ENCODE measurements at regions not wholly inside any gene's neighbourhood (a gene's known extent, or its start where the extent isn't known, plus 50 kb on each side); places are given as distances from the start of the nearest gene placed in this dataset.

GRCh38 chr6:4651831-4652467 lies 124.3 kb upstream of the CDYL start:
- Histone ChIP-seq H3K9ac (ENCODE audit: low read depth, low read length) (no peak overlapping the region), H3K9me3 (ENCODE audit: insufficient read depth, low read depth, low read length) (peaks cover 10% of the 10 kb centered on the region; the same call in 1 of the 2 replicates), H3K36me3 (ENCODE audit: insufficient read depth, low read length) (no peaks in the 10 kb centered on the region), H3K4me3 (ENCODE audit: low read length) (no peak overlapping the region), H3K27me3 (ENCODE audit: insufficient read depth, low read length) (no peaks in the 10 kb centered on the region), H3K27ac (ENCODE audit: low read depth, low read length) (no peak overlapping the region), H3K4me1 (ENCODE audit: insufficient read depth, low read length) (peaks cover 31% of the 10 kb centered on the region)
- 100% methylated on average over 1 of the region's 1 CpG for WGBS

DNA sequence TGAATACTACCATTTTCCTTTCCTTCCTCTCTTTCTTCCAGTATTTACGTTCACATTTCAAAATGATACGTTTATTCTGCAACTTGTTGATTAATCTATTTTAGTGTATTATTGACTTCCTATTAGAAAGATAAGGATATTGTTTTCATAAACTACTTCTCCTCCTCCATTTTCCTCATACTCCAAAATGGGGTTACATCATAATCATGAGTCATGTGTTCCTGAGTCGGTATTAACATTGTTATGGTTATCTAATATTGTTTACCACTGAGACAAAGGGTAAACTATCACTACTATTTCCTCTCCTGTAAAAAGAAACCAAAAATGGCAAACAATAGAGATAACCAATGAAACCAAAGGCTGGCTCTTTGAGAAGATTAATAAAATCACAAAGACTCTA lies 126.5 kb upstream of the CDYL start:
- Histone ChIP-seq H3K36me3 (ENCODE audit: insufficient read depth, low read length) (no peaks in the 10 kb centered on the region), H3K4me3 (ENCODE audit: low read length) (no peak overlapping the region), H3K27ac (ENCODE audit: low read depth, low read length) (no peak overlapping the region), H3K27me3 (ENCODE audit: insufficient read depth, low read length) (no peaks in the 10 kb centered on the region), H3K9ac (ENCODE audit: low read depth, low read length) (no peak overlapping the region), H3K4me1 (ENCODE audit: insufficient read depth, low read length) (peaks cover 17% of the 10 kb centered on the region), H3K9me3 (ENCODE audit: insufficient read depth, low read depth, low read length) (peaks cover 10% of the 10 kb centered on the region; the same call in 1 of the 2 replicates)
- 83% methylated on average over 1 of the region's 3 CpGs for WGBS

DNA sequence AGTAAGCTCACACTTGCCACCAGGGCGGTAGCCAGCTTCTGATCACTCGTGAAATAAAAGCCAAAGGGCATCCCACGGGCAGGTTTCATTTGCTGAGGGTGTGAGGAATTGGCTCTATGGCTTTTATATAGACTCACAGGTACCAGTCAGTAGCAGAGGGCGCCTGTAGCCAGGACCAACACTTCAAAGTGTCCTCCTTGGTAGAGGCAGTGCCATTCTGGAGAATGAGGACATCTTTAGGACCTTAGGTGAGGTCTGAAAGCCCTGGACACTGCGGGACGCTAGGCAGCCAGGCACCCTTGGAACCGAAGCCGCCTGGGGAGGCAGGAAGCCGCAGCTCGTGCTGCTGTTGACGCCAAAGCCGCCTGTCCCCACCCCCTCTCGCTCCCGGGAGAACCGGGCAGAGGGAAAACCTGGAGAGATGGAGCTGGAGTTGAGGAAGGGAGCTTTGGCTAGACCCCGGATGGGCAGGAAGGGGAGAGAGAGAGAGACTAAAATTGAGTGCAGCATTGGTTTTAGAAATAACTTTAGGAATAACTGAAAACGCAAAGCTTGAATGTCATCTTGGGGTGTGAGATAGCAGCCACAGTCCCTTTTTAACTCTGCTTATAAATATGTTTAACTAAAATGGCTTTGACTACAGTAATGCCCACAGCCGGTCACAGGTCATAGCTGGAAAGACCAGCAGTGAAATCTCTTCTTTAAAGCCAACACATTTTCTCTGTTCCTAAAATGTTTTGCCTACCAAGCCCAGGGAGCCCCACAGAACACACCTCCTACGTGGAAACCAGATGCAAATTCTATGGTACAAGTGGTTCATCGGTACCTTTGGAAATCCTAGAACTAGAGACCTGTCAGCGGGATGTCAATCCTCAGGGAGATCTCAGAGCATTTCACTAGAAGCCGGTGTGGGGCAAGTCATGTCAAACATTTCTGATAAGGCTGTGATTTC lies 128.5 kb upstream of the CDYL start:
- H3K9ac ChIP-seq (ENCODE audit: low read depth, low read length) = 0 out of 2 replicates have a peak overlapping the region, but pooled peaks have one; percentile 17
- H3K36me3 ChIP-seq (ENCODE audit: insufficient read depth, low read length) = no peaks in the 10 kb centered on the region
- peak overlapping the region; percentile 24; the same call in 1 of the 2 replicates for H3K27ac ChIP-seq (ENCODE audit: low read depth, low read length)
- H3K4me1 ChIP-seq (ENCODE audit: insufficient read depth, low read length) = peaks cover 10% of the 10 kb centered on the region
- peak overlapping the region; percentile 51 for H3K4me3 ChIP-seq (ENCODE audit: low read length)
- no peaks in the 10 kb centered on the region for H3K27me3 ChIP-seq (ENCODE audit: insufficient read depth, low read length)
- WGBS = 18% methylated on average over 22 of the region's 22 CpGs
- peaks cover 10% of the 10 kb centered on the region; the same call in 1 of the 2 replicates for H3K9me3 ChIP-seq (ENCODE audit: insufficient read depth, low read depth, low read length)

GRCh38 chr6:4645713-4646360 lies 130.4 kb upstream of the CDYL start:
- 75% methylated on average over 5 of the region's 5 CpGs for WGBS
- Histone ChIP-seq H3K27ac (ENCODE audit: low read depth, low read length) (no peak overlapping the region), H3K9ac (ENCODE audit: low read depth, low read length) (no peak overlapping the region), H3K36me3 (ENCODE audit: insufficient read depth, low read length) (no peaks in the 10 kb centered on the region), H3K27me3 (ENCODE audit: insufficient read depth, low read length) (no peaks in the 10 kb centered on the region), H3K9me3 (ENCODE audit: insufficient read depth, low read depth, low read length) (no peaks in the 10 kb centered on the region), H3K4me1 (ENCODE audit: insufficient read depth, low read length) (peaks cover 10% of the 10 kb centered on the region), H3K4me3 (ENCODE audit: low read length) (no peak overlapping the region)

- Histone ChIP-seq H3K27ac (ENCODE audit: low read depth, low read length) (no peak overlapping the region), H3K4me3 (ENCODE audit: low read length) (no peak overlapping the region), H3K9ac (ENCODE audit: low read depth, low read length) (no peak overlapping the region), H3K4me1 (ENCODE audit: insufficient read depth, low read length) (peaks cover 10% of the 10 kb centered on the region), H3K27me3 (ENCODE audit: insufficient read depth, low read length) (no peaks in the 10 kb centered on the region), H3K36me3 (ENCODE audit: insufficient read depth, low read length) (no peaks in the 10 kb centered on the region), H3K9me3 (ENCODE audit: insufficient read depth, low read depth, low read length) (no peaks in the 10 kb centered on the region)
- WGBS = 80% methylated on average over 1 of the region's 2 CpGs
Measured at GRCh38 chr6:4644996-4645395, 131.2 kb upstream of the CDYL start.

GRCh38 chr6:4641461-4641860 lies 134.7 kb upstream of the CDYL start:
- 100% methylated on average over 3 of the region's 3 CpGs for WGBS
- Histone ChIP-seq H3K27me3 (ENCODE audit: insufficient read depth, low read length) (no peaks in the 10 kb centered on the region), H3K9ac (ENCODE audit: low read depth, low read length) (no peak overlapping the region), H3K9me3 (ENCODE audit: insufficient read depth, low read depth, low read length) (no peaks in the 10 kb centered on the region), H3K4me3 (ENCODE audit: low read length) (no peak overlapping the region), H3K4me1 (ENCODE audit: insufficient read depth, low read length) (no peaks in the 10 kb centered on the region), H3K27ac (ENCODE audit: low read depth, low read length) (no peak overlapping the region), H3K36me3 (ENCODE audit: insufficient read depth, low read length) (no peaks in the 10 kb centered on the region)

DNA sequence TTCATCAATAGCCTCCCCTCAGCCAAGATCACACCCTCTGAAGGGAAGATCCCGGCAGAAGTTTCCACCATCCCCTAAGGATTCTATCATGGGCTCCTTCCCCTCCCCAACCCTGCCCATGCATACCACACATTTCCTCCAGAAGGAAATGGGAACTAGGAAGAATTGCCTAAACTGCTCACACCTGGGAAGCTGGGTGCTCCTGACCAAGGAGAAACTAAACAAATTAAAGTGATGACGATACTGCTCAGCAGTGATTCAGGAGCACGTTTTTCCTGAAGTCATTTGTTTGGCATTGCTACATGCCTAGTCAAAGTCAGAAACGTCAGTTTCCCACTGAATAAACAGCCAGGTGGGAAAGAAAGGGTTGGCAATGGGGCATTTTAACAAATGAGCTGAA lies 136.1 kb upstream of the CDYL start:
- Histone ChIP-seq H3K9me3 (ENCODE audit: insufficient read depth, low read depth, low read length) (no peaks in the 10 kb centered on the region), H3K27me3 (ENCODE audit: insufficient read depth, low read length) (no peaks in the 10 kb centered on the region)

GRCh38 chr6:4638641-4639040 lies 137.6 kb upstream of the CDYL start:
- Histone ChIP-seq H3K4me1 (ENCODE audit: insufficient read depth, low read length) (no peaks in the 10 kb centered on the region), H3K9ac (ENCODE audit: low read depth, low read length) (no peak overlapping the region), H3K27ac (ENCODE audit: low read depth, low read length) (no peak overlapping the region), H3K4me3 (ENCODE audit: low read length) (no peak overlapping the region), H3K36me3 (ENCODE audit: insufficient read depth, low read length) (no peaks in the 10 kb centered on the region), H3K9me3 (ENCODE audit: insufficient read depth, low read depth, low read length) (no peaks in the 10 kb centered on the region), H3K27me3 (ENCODE audit: insufficient read depth, low read length) (no peaks in the 10 kb centered on the region)
- WGBS = 100% methylated on average over 1 of the region's 1 CpG

More for the DNA sequence above, 136.1 kb upstream of the CDYL start:
- 69% methylated on average over 4 of the region's 4 CpGs for WGBS
- H3K4me1 ChIP-seq (ENCODE audit: insufficient read depth, low read length) = no peaks in the 10 kb centered on the region
- H3K9ac ChIP-seq (ENCODE audit: low read depth, low read length) = no peak overlapping the region
- no peaks in the 10 kb centered on the region for H3K36me3 ChIP-seq (ENCODE audit: insufficient read depth, low read length)
- no peak overlapping the region for H3K4me3 ChIP-seq (ENCODE audit: low read length)
- no peak overlapping the region for H3K27ac ChIP-seq (ENCODE audit: low read depth, low read length)

DNA sequence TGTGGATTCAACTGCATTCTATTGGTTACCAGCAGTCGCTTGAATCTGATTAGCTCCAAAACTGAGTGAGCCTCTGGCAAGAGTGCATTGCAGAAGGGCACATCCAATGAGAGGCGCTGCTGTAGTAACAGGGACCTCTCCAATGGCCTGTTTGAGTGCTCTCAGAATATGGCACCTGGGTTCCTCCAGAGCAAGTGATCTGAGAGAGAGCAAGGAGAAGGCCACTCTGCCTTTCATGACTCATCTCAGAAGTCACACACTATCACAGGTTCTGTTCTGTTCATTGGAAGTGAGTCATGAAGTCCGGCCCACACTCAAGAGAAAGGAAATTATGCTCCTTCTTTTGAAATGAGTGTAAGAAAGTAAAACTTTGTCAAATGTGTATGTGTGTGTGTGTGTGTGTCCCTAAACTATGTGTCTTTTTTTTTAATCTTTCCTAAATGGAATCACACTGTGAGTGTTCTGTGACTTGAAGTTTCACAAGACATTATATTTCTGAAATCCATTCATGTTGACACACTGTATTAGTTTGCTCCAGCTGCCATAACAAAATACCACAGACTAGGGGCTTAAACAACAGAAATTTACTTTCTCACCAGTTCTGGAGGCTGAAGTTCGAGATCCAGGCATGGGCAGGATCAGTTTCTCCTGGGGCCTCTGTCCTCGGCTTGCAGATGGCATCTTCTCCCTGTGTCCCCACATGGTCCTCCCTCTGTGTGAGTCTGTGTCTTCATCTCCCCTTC lies 138.3 kb upstream of the CDYL start:
- Histone ChIP-seq H3K9ac (ENCODE audit: low read depth, low read length) (no peak overlapping the region), H3K27me3 (ENCODE audit: insufficient read depth, low read length) (no peaks in the 10 kb centered on the region), H3K36me3 (ENCODE audit: insufficient read depth, low read length) (no peaks in the 10 kb centered on the region), H3K4me1 (ENCODE audit: insufficient read depth, low read length) (no peaks in the 10 kb centered on the region), H3K27ac (ENCODE audit: low read depth, low read length) (no peak overlapping the region), H3K9me3 (ENCODE audit: insufficient read depth, low read depth, low read length) (no peaks in the 10 kb centered on the region), H3K4me3 (ENCODE audit: low read length) (no peak overlapping the region)
- WGBS = 97% methylated on average over 5 of the region's 5 CpGs

GRCh38 chr6:4636881-4637224 lies 139.4 kb upstream of the CDYL start:
- WGBS = 91% methylated on average over 2 of the region's 2 CpGs
- H3K4me1 ChIP-seq (ENCODE audit: insufficient read depth, low read length) = no peaks in the 10 kb centered on the region

More at GRCh38 chr6:4636881-4637224, 139.4 kb upstream of the CDYL start:
- H3K36me3 ChIP-seq (ENCODE audit: insufficient read depth, low read length) = no peaks in the 10 kb centered on the region
- no peak overlapping the region for H3K9ac ChIP-seq (ENCODE audit: low read depth, low read length)
- H3K4me3 ChIP-seq (ENCODE audit: low read length) = no peak overlapping the region
- H3K27ac ChIP-seq (ENCODE audit: low read depth, low read length) = no peak overlapping the region
- no peaks in the 10 kb centered on the region for H3K27me3 ChIP-seq (ENCODE audit: insufficient read depth, low read length)
- H3K9me3 ChIP-seq (ENCODE audit: insufficient read depth, low read depth, low read length) = no peaks in the 10 kb centered on the region
